Left renal pelvis (tissue), 4 donors: ENCODE measurements at regions not wholly inside any gene's neighbourhood (a gene's known extent, or its start where the extent isn't known, plus 50 kb on each side); places are given as distances from the start of the nearest gene placed in this dataset.
A peak's percentile ranks its signal among the peaks of the same experiment; 100 is the strongest.

Experiments
- DNase-seq, 4 donors: peaks; one replicate each; pipeline ENCODE4 v3.0.0-alpha.2; 2013; ENCODE audit warnings: low read depth in 4 of 4, low spot score in 3 of 4

DNA sequence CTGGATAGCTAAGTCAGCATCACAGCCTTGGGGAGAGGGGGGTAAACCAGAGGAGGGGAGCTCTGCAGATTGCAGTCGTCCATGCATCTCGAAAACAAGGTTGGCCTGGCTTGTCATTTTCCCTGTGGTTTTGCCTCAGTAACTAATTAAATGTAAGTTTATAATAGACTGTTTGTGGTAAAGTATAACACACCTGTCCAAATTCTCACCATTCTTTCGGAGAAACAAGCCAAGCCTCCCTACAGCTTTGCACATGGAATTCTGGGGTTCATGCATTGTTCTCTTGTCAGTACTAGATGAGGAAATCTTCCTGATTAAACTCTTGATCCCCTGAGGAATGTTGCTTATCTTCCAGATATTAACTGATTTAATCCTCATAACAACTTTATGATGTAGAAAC is 1065.2 kb upstream of the FAM98A start:
- DNase-seq = no peak

DNA sequence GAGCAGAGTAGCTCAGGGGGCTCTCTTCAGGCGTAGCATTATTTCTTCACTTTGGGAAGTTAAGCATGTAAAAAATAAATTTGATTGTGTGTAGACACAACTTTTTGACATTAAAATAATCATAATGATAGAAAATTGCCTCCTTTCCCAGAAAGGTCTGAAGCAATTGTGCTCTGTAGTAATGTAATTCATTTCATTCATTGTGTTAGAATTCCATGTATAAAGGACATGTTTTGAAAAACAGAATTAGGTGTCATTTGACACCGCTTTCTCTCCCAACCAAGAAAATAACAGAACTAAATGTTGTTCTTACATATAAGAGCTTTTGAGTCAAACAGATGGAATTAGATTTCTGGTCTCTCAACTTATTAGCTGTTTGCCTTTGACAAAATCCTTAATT is 1064.2 kb upstream of the FAM98A start:
- no peak for DNase-seq

- DNase-seq = no peak
Observed at GRCh38 chr2:34660741-34661140, 1061.6 kb upstream of the FAM98A start.

DNA sequence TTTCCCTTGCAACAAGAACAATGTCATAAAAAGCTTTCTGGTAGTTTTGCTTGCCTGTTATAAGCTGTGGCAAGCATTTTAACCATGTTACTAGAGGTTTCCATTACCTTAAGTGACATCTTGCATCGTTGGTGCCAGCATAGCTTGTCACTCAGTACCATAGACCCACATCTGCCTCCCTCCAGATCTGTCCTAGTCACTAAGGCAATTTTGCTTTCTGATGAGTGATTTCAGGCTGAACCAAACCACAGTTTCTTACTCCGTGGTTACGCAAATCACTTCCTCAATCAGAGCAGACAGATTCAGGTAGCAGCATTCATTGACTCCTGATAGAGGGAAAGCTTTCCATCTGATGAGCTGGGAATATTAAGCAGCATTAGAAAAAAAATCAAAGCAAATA is 1057.5 kb upstream of the FAM98A start:
- no peak for DNase-seq

- peak in 1 of 4 donors; percentile 14 for DNase-seq
Observed at GRCh38 chr2:34652636-34653035, 1053.5 kb upstream of the FAM98A start.

GRCh38 chr2:34646901-34647300 is 1047.8 kb upstream of the FAM98A start:
- DNase-seq = no peak

- no peak for DNase-seq
Observed at GRCh38 chr2:34632327-34632726, 1033.2 kb upstream of the FAM98A start.

- DNase-seq = peak; percentile 44 to 78 (median 53)
Observed at GRCh38 chr2:34627003-34627402, 1027.9 kb upstream of the FAM98A start.

DNA sequence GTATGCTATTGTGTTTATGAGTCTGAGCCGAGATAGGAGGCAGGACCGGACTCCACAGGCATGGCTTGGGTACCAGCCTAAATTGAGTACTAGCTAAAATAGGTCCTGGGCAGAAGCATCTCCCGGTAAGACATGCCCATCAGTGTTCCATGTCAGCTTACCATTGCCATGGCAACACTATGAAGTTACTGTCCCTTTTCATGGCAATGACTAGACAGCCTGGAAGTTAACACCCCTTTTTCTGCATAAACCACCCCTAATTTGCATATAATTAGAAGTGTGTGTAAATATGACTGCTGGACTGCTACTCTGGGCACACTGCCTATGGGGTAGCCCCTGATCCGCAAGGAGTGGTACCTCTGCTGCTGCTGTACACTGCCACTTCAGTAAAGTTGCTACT is 1005.1 kb upstream of the FAM98A start:
- no peak for DNase-seq

- DNase-seq = no peak
Observed at GRCh38 chr2:34602262-34602661, 1003.2 kb upstream of the FAM98A start.

- no peak for DNase-seq
Observed at GRCh38 chr2:34601561-34601960, 1002.5 kb upstream of the FAM98A start.

DNA sequence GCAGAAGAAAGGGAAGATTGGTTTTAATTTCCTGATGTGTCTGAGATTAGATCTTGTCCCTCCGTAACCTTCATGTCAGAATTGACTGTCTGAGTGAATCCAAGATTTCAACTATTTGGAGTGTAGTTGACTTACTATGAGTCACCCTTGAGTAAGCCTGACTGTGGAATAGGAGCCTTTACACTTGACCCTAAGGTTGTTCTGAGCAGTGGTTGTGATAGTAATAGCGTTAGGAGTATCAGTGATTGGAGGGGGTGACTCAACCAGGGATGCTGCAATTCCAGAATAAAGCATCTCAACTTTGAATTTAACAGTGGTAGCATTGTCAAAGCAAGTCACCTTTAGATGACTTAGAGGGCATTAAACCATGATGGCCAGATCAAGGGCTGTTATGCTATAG is 979.5 kb upstream of the FAM98A start:
- DNase-seq = no peak

DNA sequence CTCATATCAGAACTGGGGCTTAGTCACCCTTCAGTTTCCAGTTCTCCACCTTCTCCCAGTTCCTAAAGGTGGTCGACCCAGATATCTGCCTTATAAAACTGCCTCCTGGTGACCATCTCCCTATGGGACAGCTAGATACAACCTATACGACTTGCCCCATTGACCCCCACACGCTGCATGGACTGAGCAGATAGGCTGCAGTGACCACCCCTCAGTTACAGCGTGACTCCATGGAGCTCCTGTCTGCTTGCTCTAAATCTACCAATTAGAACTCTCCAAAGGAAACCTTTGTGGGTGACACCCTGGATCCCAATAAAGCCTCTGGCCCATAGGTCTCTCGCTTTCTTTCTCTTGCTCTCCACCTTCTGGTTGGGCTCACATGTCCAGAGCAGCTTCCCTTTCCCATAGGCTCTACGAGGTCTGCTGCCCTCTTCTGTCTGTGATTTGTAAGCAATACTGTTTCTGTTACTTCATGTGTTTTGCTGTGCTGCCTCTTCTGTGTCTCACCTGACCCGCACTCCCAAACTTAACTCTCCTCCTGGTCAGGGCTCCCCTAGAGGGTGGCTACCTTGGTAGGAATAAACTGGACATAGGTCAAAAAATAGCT is 971.3 kb upstream of the FAM98A start:
- DNase-seq = peak in 3 of 4 donors; percentile 4 to 26 (median 24)

DNA sequence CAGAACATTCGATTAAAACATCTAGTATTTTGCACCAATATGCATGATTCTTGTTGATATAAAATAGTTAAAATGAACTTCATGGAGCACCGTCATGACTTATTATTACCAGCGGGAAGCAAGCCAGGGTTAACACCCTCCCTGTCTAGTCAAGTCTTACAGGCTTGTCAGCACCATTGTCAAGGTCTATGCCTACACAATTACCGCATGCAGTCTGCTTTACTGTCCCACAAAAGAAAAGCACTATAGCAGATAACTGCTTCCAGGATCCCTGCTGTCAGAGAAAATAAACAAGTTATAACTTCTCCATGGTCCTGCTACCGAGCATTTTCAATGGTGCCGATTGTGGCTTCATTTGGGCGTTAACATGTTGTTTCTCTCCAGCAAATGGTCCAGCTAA is 968.0 kb upstream of the FAM98A start:
- no peak for DNase-seq

GRCh38 chr2:34552337-34552736 is 953.2 kb upstream of the FAM98A start:
- DNase-seq = no peak

DNA sequence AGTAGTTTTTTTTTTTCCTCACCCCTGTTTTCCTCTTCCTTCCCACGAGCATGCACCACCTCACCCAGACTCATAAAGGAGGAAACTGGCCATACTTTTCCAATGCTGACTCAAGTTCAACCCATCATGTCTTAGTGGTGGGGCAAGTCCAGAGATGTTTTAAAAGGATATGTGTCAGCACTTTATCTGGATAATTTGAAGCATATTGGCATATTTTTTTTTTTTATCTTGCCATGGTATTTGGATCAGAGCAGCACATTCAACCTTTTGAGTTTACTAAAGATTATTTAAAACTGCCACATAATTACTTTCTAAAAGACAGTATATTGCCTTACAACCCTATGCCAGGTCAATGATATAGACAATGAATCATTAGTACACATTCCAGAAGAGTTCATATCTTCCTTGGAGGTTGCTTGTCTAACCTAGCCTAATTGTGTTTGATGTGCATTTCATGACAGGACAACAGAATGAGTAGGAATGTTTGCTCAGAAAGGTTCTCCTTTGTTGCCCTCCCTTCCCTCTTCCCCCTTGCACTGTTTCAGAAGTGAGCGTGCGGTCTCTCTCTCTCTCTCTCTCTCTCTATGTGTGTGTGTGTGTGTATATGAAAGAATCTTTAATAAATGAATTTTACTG is 950.7 kb upstream of the FAM98A start:
- no peak for DNase-seq

DNA sequence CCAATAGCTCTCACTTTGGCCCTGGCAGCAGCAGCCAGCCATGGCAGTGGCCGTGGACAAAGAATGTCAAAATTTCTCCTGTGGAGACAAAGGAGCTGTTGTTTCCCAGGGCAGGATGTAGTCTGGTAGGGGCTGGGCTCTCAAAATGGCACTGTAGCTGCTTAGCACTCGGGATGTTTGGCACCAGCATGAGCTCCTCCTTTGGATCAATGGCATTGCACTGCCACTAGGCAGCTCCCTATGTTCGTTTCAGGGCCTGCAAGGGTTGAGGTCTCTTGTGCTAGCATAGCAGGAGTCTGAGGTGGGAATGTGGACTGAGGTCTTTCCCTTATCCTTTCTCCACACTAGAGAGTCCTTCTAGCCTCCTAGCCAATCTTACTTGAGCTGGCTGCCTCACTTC is 948.8 kb upstream of the FAM98A start:
- no peak for DNase-seq

DNA sequence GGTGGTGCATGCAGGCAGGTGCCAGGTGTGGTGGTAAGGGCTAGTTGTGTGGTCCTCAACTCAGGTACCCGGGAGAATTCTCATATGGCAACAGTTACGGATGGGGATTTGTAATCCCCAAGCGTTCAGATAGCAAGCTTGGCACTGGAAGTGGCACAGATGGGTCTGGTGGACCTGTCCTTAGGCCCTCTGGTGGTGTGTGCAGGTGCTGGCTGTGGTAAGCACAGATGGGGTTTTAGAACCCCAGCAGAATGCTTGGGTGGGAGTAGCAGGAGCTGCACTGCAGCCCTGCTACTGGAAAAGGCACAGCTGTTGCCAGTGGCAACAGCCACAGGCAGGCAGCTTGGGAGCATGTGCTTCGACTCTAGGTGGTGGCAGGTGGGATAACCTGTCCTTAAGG is 948.2 kb upstream of the FAM98A start:
- DNase-seq = no peak

DNA sequence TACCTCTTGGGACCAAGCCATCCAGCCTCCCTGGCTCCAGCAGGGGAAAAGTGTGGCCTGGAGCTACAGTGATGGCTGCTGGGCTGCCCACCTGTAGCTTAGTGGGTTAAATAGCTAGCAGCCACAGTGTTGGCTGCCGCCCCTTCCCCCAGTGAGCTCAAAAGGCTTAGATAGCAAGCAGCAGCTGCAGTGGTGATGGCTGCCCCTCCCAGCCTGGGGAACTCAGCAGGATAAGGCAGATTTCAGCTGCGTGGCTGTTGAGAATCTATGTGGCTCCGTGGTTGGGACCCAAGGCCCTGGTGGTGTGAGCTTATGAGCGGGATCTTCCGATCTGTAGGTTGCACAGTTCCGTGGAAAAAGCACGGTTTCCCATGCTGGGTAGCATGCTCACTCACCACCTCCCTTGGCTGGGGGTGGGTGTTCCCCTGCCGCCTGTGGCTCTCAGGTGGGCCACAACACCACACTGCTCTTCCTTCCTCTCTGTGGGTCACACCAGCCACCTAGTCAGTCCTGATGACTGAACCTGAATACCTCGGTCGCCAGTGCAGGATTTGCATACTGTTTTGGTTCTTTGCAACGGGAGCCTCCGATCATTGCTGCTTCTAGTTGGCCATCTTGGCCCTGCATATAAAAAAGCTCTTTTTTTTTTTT is 946.5 kb upstream of the FAM98A start:
- DNase-seq = no peak

GRCh38 chr2:34534761-34535160 is 935.7 kb upstream of the FAM98A start:
- no peak for DNase-seq

DNA sequence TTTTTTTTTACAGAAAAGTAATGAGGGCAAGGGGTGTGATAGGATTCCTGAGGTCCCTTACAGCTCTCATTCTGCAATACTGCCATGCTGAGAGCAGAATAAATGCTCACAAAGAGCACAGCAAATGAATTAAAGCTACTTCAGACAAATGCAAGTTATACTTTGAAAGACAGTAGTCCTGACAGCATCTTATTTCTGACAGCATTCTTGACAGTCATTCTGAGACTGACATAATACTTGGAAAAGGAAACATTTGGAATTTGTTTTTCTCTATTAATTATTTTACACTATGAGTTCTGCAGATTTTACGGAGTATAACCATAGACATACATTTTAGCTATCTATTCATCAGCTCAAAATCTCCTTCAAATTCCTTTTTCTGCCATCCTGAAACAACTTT is 935.2 kb upstream of the FAM98A start:
- no peak for DNase-seq

DNA sequence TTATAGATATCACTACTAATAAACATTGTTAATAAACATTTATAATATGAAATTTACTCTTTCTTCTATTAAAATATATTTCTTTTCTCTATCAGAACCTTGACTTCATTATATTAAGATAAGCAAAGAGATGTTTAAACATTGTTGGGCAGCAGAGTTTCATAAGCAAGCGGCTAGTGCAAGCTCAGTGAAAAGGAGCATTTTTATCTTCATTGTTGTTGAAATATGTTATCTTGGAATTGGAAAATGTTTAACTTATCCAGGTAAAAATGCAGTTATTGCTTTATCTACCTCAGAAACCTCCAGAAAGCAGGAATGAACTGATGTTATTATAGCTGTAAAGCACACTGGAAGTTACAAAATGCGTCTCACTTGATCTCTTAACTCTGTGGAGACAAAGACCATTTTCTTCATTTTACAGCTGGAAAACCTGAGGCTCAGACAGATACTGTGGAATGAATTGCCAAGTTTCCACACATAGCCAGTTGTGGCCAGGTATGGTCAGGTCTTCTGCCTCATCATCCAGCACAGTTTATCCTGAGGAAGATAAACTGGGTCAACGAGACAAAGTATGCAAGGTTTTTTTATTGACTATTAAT is 934.6 kb upstream of the FAM98A start:
- no peak for DNase-seq
